ENCODE measurements at regions not wholly inside any gene's neighbourhood (a gene's known extent, or its start where the extent isn't known, plus 50 kb on each side); places are given as distances from the start of the nearest gene placed in this dataset.
"Not testable (repeated sequence)": the region's sequence is repeated elsewhere in the genome, so short reads cannot be mapped to it uniquely, and the experiment has no call there.

DNA sequence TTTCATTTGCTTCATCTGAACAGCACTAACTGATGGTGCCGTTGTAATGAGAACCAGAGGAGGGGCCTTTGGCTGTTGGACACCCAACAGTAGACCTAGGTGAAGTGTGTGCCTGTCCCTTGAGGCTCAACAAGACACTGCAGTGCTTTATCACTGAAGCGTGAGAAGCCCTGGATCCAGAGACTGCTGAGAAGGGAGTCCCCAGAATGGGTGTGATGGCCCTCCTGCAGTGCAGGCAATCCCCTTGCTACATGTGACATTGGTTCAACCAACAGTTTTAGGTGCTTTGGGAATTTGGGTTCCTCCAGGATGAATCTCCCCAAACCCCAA, 125.6 kb downstream of the BRD1 start:
- H3K27me3 ChIP-seq, result peaks cover 10 to 36% (median 27%) of the 10 kb centered on the region in 9 donors
- H3K4me1 ChIP-seq, result no peaks in the 10 kb centered on the region
- 77 to 93% (median 82%) methylated on average over 2 of the region's 2 CpGs for WGBS, 4 donors
- no peak for DNase-seq
- intact Hi-C loops (cut with DNase I), result no loop called here
- no peaks in the 10 kb centered on the region for H3K36me3 ChIP-seq
- no peak overlapping the region for H3K27ac ChIP-seq
- no peak for TF ChIP-seq POLR2A (IDR thresholded peaks at IDR 0.05)
- TF ChIP-seq, protein P1, sequence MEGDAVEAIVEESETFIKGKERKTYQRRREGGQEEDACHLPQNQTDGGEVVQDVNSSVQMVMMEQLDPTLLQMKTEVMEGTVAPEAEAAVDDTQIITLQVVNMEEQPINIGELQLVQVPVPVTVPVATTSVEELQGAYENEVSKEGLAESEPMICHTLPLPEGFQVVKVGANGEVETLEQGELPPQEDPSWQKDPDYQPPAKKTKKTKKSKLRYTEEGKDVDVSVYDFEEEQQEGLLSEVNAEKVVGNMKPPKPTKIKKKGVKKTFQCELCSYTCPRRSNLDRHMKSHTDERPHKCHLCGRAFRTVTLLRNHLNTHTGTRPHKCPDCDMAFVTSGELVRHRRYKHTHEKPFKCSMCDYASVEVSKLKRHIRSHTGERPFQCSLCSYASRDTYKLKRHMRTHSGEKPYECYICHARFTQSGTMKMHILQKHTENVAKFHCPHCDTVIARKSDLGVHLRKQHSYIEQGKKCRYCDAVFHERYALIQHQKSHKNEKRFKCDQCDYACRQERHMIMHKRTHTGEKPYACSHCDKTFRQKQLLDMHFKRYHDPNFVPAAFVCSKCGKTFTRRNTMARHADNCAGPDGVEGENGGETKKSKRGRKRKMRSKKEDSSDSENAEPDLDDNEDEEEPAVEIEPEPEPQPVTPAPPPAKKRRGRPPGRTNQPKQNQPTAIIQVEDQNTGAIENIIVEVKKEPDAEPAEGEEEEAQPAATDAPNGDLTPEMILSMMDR (IDR thresholded peaks at IDR 0.05), result peak in 2 of 12 donors; percentile 3 to 5
- no peak for ATAC-seq
- peaks cover 0 to 26% (median 11%) of the 10 kb centered on the region in 12 donors for H3K9me3 ChIP-seq
- H3K4me3 ChIP-seq, result no peak overlapping the region

GRCh38 chr22:49701380-49702067, 126.1 kb downstream of the BRD1 start:
- 70 to 75% (median 73%) methylated on average over 6 of the region's 6 CpGs for WGBS, 4 donors
- ATAC-seq, result no peak
- peaks cover 0 to 31% (median 13%) of the 10 kb centered on the region in 12 donors for H3K9me3 ChIP-seq
- no peak for DNase-seq
- no peak overlapping the region for H3K4me3 ChIP-seq
- no peaks in the 10 kb centered on the region for H3K4me1 ChIP-seq
- TF ChIP-seq POLR2A (IDR thresholded peaks at IDR 0.05), result no peak
- TF ChIP-seq, protein P1 (IDR thresholded peaks at IDR 0.05), result peak in 10 of 12 donors; percentile 19 to 57 (median 31)
- H3K27ac ChIP-seq, result no peak overlapping the region
- peaks cover 10 to 36% (median 27%) of the 10 kb centered on the region in 9 donors for H3K27me3 ChIP-seq
- intact Hi-C loops (cut with DNase I), result no loop called here
- no peaks in the 10 kb centered on the region for H3K36me3 ChIP-seq

DNA sequence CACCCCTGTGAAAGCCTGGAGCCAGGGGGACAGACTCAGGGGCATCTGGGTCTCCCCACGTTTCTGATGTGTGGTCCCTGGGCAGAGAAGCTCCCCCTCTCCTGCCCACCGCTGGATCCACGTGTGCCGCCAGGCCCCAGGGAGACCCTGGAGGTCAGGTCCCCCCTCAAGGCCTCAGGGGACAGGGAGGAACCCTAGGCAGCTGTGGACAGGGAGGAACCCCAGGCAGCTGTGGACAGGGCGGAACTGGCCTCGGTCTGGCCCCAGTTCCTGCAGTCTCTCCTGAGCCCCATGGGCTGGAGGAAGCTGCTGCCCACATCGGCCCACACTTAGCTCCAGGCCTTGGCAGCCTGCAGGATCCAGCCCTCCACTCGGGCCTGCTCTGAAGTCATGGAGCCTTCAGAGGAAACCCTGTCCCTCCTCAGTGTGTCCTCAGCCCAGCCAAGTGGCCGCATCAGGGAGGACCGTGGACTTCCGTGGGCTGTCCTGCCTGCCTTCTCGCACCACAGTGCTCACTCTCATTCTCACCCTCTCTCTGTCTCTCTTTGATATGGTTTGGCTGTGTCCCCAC, 127.7 kb downstream of the BRD1 start:
- no peaks in the 10 kb centered on the region for H3K4me1 ChIP-seq
- no peak overlapping the region for H3K4me3 ChIP-seq

DNA sequence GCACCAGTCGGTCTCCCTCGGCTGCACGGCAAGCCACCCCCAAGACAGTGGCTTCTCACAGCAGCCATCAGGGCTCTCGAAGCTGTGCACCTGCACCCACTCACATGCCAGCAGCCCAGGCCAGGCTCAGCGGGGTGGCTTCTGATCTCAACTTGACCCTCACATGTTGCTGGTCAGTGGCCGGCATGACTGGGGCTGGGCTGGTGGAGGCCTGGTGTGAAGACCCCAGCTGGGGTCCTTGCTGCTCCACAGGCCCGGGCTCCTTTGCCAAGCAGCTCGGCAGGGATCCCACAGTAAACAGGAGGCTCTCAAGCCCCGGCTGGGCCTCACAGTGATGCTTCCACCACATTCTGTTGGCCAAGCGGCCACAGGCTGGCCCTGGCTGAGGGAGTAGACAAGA, 128.2 kb downstream of the BRD1 start:
- WGBS, 4 donors, result 70 to 85% (median 71%) methylated on average over 5 to 10 of the region's 10 CpGs
- Histone ChIP-seq H3K9me3 (peaks cover 0 to 32% (median 13%) of the 10 kb centered on the region in 12 donors), H3K4me1 (no peaks in the 10 kb centered on the region), H3K36me3 (no peaks in the 10 kb centered on the region), H3K4me3 (no peak overlapping the region), H3K27me3 (peaks cover 3 to 21% (median 14%) of the 10 kb centered on the region in 9 donors), H3K27ac (no peak overlapping the region)
- TF ChIP-seq, protein P1 (IDR thresholded peaks at IDR 0.05), result no peak
- TF ChIP-seq POLR2A (IDR thresholded peaks at IDR 0.05), result no peak
- DNase-seq (peak in 1 of 5 donors; percentile 58), ATAC-seq (no peak)
- intact Hi-C loops (cut with DNase I), result no loop called here

More for the DNA sequence above, 127.7 kb downstream of the BRD1 start:
- 83 to 86% (median 84%) methylated on average over 11 to 12 of the region's 12 CpGs for WGBS, 4 donors
- H3K27ac ChIP-seq, result no peak overlapping the region
- H3K27me3 ChIP-seq, result peaks cover 8 to 26% (median 19%) of the 10 kb centered on the region in 9 donors
- TF ChIP-seq POLR2A (IDR thresholded peaks at IDR 0.05), result no peak
- TF ChIP-seq, protein P1 (IDR thresholded peaks at IDR 0.05), result no peak
- H3K9me3 ChIP-seq, result peaks cover 0 to 32% (median 13%) of the 10 kb centered on the region in 12 donors
- DNase-seq (no peak), ATAC-seq (no peak)
- intact Hi-C loops (cut with DNase I), result no loop called here
- no peaks in the 10 kb centered on the region for H3K36me3 ChIP-seq

DNA sequence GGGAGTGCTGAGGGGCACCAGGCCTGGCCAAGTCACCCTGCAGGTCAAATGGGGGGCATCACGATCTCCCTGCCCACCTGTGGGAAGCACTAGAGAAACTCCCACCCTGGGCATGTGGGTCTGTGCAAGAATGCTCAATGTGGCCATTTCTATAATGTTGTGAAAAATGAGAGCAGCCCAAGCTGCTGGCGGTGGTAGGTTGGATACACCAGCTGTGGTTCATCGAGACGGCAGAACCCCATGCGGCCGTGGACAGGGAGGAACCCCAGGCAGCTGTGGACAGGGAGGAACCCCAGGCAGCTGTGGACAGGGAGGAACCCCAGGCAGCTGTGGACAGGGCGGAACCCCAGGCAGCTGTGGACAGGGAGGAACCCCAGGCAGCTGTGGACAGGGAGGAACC, 129.1 kb downstream of the BRD1 start:
- H3K27me3 ChIP-seq, result peaks cover 0 to 12% (median 5%) of the 10 kb centered on the region in 9 donors
- ATAC-seq, result peak in 1 of 4 donors; percentile 27
- intact Hi-C loops (cut with DNase I), result not testable (repeated sequence)

More for the DNA sequence above, 129.1 kb downstream of the BRD1 start:
- not testable (repeated sequence) for H3K36me3 ChIP-seq, H3K4me1 ChIP-seq, H3K27ac ChIP-seq, H3K4me3 ChIP-seq
- DNase-seq, result peak in 1 of 5 donors; percentile 41
- 79 to 84% (median 82%) methylated on average over 5 to 7 of the region's 7 CpGs for WGBS, 4 donors
- peaks cover 0 to 32% (median 13%) of the 10 kb centered on the region in 12 donors for H3K9me3 ChIP-seq

All from heart left ventricle (tissue), 16 donors.